NCI-H446 treated with DMSO at 0.1 percent for 48 hours (cell line): ENCODE measurements at regions not wholly inside any gene's neighbourhood (a gene's known extent, or its start where the extent isn't known, plus 50 kb on each side); places are given as distances from the start of the nearest gene placed in this dataset.
A peak's percentile ranks its signal among the peaks of the same experiment; 100 is the strongest.
"Not testable (repeated sequence)": the region's sequence is repeated elsewhere in the genome, so short reads cannot be mapped to it uniquely, and the experiment has no call there.

Experiments
- DNase-seq: peaks from one replicate; lab custom pipeline; 2025; lab: John Stamatoyannopoulos, UW

GRCh38 chr2:188787658-188788240 lies 186.4 kb upstream of the COL3A1 start:
- no peak for DNase-seq

DNA sequence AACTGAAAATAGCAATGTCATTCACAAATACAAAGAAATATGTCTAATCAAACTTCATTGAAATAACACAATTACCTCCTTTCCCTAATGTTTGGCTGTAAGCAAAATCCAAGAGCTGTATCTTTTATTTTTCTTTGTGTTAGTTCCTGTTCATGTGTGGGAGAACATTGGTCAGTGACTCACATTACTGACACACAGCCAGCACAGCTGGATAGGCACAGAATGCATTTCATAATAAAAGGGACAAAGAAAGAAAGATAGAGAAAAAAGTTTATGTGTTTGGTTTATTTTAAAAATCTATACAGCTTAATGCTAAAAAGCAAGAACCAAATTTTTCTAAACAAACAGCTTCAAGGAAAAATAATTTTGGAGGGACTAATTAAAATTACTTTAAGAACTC lies 185.6 kb upstream of the COL3A1 start:
- DNase-seq, result peak; percentile 13

- no peak for DNase-seq
These were observed 184.2 kb upstream of the COL3A1 start for GRCh38 chr2:188789951-188790350.

- not testable (repeated sequence) for DNase-seq
These were observed 179.7 kb upstream of the COL3A1 start for GRCh38 chr2:188794453-188794852.

DNA sequence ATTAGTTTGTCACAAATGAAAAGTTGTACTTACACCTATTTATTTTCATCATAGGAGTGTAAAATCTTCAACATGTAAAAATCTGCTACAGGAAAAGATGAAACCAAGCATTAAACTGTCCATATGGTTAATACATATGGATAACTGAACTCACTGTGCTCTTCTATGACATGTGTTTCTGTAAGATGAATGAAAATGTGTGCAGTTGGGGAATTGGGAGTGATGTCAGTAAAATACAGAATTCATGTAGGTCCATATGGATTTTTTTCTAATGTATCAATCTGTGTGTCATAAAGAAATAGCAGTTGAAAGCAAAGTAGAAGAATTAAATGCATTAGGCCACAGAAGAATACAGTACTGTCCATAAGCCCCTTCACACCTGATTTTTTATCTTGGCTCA lies 178.4 kb upstream of the COL3A1 start:
- no peak for DNase-seq

DNA sequence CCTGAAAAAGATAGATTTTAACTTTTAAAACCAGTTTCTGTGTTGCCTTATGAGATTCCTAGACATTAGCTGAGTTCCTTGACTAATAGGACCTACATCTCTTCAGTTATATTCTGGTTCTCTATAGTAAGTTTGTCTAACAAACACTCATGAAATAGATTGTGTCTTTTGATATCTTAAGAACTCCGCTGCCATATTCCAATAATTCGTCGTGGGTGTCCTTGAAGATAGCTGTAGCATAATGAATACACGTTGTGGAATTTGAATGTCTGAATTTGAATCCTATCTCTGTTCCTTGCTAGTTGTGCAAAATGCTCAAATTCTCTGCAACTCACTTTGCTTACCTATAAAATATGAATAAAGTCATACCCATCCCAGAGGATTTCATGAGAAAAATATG lies 176.8 kb upstream of the COL3A1 start:
- no peak for DNase-seq

DNA sequence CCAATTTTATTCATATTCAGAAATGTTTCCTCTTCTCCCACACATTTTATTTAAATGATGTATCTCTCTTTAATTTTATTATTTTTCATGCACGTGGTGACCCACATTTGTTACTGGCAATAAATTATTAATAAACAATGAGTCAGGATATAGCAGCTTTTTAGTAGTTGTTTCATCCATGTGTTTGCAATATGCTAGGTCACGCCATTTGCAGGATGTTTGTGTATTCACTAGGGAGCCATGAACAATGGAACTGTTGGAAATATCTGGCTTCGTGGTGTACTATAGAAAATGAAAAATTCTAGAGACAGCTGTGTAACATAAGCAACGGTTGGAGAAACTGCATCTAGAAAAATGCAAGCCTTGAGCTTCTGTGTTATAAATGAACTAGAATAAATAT lies 176.0 kb upstream of the COL3A1 start:
- no peak for DNase-seq

DNA sequence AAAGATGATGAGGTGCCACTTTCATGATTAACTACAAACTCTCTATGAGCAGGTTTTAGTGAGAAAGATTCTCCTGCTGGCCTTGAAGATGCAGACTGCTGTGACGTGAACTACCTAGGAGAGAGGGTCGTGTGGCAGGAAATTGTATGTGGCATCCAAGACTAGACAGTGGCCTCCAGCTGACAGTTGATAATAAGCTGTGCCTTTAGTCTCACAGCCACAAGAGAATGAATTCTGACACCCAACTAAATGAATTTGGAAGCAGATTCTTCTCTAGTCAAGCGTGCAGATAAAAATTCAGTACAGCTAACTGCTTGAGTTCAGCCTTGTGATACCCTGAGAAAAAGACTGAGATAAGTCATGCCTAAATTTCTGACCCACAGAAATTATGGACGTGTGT lies 169.0 kb upstream of the COL3A1 start:
- DNase-seq, result no peak

DNA sequence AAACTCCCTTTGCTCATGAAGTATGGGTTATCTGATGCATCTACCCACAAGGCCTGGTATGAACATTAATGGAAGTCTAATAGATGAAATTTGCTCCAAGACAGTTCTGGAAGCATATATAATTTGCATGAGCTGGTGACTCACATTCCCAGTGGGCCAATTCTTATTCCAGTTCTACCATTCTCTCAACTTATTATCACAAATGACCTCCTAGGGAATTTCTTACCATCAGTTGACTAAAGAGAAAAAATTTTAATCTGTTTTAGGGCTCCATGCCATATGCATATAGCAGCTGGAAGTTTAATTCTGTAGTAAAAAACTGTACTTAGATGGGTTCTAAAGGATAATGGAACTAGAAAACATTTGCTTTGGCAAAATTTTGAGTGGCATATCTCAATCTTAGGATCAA lies 165.2 kb upstream of the COL3A1 start:
- DNase-seq, result no peak

- DNase-seq, result no peak
These were observed 163.6 kb upstream of the COL3A1 start for GRCh38 chr2:188810586-188810985.

DNA sequence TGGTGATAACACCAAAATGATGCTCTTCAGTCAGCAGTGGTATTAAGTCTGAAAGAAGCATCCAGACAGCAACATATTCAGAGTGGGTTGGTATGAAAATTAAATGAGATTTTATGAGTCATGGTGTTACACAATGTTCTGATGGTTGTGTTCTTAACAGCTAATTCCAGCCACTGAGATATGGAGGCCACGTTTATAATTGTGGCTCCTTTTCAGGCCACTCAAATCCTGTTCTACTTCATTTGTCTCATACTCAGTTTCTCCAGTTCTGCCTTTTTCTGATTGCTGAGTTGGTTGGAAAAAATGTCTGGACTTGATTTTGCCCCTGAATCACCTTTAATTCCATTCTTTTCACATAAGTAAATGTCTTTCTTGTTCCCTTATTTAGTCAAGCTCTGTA lies 162.7 kb upstream of the COL3A1 start:
- no peak for DNase-seq

GRCh38 chr2:188813315-188813714 lies 160.9 kb upstream of the COL3A1 start:
- no peak for DNase-seq

GRCh38 chr2:188813857-188814256 lies 160.3 kb upstream of the COL3A1 start:
- DNase-seq, result no peak

GRCh38 chr2:188819011-188819410 lies 155.2 kb upstream of the COL3A1 start:
- DNase-seq, result no peak

DNA sequence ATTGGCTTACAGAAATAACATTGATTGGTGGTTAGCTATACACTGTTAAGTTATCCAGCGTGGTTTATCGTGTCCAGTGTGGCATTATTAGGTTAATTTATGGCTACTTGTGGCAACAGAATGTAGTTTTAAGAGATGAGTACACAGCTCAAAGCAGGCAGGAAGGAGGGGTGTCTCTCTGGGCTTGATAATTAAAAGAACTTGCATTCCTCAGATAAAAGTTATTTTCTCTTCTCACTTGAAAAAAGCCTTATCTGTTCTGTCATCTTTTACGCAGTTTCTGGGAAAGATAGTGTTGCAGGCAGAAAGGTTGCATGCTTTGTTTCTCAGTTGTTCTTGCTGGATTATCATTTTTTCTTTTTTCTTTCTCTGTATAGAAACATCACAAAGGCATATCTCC lies 154.4 kb upstream of the COL3A1 start:
- DNase-seq, result no peak

DNA sequence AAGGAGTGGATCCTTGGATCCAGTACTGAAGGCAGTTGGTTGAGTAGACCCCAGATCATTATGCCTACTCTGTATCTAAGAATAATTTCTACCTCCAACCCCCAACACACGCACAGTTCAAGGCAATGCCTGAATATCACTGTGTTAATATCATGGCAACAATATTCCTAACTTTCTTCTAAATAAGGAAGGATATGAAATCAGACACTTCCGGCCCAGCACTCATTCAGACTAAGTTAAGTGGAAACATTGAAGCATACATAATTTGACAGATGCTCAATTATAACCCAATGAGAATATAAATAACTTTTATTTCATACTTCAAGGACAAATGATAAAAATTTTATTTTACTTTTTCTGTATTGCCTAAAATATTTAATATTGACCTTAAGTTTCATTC lies 153.6 kb upstream of the COL3A1 start:
- DNase-seq, result no peak

DNA sequence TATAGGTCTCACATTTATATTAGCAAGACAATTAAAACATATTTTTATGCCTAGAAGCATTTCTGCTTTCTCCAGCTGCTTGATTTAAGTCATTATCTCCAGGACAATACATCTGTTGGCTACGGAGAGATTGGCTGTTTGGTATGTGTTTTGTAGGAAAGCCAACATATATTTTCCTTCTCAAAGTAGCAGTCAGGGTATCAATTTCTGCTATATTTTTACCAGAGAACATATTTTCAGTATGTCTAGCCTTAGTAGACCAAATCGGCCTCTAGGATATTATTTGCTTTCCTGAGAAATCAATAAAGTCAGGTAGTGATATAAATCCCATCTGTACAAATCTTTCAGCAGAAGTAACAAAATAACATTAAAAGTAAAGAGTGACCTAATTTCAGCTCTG lies 150.0 kb upstream of the COL3A1 start:
- DNase-seq, result no peak

DNA sequence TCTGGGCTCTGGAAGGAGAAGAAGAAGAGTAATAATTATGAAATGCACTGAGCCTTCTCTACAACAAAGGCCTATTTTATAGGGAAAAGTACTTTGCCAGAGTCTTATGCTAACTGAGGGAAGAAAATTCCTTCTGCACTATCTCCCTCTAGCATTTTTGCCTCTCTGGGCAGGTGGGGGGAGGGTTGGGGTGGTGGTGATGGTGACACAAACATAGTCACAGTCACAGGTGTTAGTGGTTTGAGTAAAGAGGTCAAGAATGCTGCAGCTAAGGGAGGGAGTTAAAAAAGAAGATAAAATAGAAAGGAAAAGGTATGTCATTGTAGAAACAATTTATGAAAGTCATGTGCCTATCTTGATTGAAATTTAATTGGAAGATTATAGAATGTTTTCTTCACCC lies 140.8 kb upstream of the COL3A1 start:
- DNase-seq, result no peak

GRCh38 chr2:188833799-188834198 lies 140.4 kb upstream of the COL3A1 start:
- DNase-seq, result no peak

DNA sequence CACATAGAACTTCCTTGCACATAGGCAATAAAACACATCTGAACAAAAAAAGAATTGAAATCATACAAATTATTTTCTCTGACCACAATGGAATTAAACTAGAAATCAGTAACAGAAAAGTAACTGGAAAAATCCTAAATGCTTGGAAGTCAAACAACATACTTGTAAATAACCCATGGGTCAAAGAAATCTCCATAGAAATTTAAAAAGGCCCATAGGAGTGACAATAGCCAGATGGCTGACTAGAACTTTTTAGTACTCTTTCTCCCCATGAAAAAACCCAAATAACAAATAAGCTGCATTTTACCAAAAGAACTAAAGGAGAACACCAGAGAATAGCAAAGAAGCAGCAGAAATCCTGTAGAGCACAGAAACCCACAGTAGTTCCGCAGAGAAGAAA lies 139.2 kb upstream of the COL3A1 start:
- no peak for DNase-seq

DNA sequence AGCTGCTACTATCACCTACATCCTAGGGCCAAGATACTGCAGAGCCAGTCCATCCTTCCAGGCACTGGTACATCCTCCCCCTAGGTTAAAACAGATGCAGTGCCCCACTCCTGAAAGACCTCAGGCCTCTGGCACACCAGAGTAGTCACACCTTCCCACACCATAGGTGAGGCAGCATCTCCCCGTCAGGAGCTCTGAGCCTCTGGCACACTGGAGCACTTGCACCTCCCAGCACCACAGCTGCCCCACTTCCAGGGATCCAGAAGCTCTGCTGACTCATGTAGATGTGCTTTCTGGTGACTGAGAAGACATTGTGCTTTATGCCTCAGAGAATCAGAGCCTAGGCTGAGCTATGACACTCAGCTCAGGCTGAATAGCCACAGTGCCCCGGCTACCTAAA lies 138.4 kb upstream of the COL3A1 start:
- no peak for DNase-seq

GRCh38 chr2:188845692-188846091 lies 128.5 kb upstream of the COL3A1 start:
- no peak for DNase-seq

DNA sequence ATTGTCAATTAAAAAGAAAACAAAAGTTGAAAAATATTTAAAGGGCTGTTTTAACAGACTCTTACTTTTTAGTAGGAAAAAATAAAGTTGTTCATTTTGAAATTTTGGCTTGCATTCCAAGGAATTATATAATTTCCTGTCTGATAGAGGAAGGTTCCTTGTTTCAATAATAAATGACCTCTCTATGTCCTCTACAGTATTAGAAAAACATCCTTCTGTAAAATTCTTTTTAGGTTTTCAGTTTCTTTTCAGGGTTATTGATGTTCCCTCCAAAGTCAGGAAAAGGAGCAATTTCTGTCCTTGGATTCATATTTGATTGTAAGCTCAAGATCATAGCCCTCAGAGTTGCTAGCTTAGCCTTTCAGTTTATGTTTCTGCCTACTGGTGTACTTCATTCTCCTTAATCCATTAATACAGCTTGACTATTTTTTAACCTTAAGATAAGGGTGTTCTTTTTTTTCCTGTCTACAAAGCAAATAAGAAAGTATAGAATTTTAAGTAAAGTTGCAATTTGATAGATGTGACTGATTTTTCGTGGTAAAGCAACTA lies 125.2 kb upstream of the COL3A1 start:
- no peak for DNase-seq

GRCh38 chr2:188850786-188851185 lies 123.4 kb upstream of the COL3A1 start:
- DNase-seq, result no peak

DNA sequence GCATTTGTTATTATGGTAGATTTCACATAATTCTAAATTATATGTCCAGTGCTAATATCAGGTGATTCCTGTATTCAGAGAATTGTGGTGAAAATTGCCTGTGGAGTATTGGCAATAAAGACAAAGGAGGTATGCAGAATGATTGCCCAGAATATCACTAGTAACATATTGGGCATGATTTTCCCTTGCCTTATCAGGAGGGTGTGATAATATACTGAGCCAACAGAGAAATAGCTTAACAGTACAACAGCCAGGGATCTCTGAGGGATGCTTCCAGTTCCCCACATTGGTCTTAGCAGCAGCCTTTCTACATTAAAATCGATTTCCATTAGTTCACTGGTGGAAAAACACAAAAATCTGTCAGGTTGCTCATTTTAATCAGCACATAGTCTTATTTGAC lies 122.9 kb upstream of the COL3A1 start:
- no peak for DNase-seq
